ENCODE measurements at regions not wholly inside any gene's neighbourhood (a gene's known extent, or its start where the extent isn't known, plus 50 kb on each side); places are given as distances from the start of the nearest gene placed in this dataset.

- DNase-seq (ENCODE audit: low spot score), result no peak
- no peak for ATAC-seq (ENCODE audit: low FRiP score)
- TF ChIP-seq, protein P1, sequence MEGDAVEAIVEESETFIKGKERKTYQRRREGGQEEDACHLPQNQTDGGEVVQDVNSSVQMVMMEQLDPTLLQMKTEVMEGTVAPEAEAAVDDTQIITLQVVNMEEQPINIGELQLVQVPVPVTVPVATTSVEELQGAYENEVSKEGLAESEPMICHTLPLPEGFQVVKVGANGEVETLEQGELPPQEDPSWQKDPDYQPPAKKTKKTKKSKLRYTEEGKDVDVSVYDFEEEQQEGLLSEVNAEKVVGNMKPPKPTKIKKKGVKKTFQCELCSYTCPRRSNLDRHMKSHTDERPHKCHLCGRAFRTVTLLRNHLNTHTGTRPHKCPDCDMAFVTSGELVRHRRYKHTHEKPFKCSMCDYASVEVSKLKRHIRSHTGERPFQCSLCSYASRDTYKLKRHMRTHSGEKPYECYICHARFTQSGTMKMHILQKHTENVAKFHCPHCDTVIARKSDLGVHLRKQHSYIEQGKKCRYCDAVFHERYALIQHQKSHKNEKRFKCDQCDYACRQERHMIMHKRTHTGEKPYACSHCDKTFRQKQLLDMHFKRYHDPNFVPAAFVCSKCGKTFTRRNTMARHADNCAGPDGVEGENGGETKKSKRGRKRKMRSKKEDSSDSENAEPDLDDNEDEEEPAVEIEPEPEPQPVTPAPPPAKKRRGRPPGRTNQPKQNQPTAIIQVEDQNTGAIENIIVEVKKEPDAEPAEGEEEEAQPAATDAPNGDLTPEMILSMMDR (IDR thresholded peaks at IDR 0.05), result no peak
Observed at GRCh38 chr4:44086753-44087152, 361.9 kb downstream of the KCTD8 start.

DNA sequence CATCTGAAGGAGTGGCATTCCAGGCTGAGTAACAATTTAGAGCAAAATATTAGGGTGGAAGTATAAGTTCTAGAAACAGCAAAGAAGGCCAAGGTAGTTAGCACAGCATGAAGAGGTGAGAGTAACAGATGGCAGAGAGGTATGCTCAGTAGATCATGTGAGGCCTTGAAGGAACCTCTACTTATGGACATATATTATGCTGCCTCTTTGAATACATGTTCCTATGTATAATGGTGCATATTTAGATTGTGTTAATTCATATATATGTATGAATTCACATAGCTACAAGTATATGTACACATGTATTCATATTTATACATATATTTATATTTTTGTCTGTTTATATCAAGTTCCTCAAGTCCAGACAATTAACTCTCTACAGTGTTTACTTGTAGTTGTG, 355.2 kb downstream of the KCTD8 start:
- ATAC-seq (ENCODE audit: low FRiP score) (no peak), DNase-seq (ENCODE audit: low spot score) (no peak)
- TF ChIP-seq, protein P1 (IDR thresholded peaks at IDR 0.05), result no peak

- no peak for ATAC-seq (ENCODE audit: low FRiP score)
- no peak for DNase-seq (ENCODE audit: low spot score)
- TF ChIP-seq, protein P1 (IDR thresholded peaks at IDR 0.05), result no peak
Observed at GRCh38 chr4:44098973-44099372, 349.6 kb downstream of the KCTD8 start.

- no peak for ATAC-seq (ENCODE audit: low FRiP score)
- no peak for DNase-seq (ENCODE audit: low spot score)
- TF ChIP-seq, protein P1 (IDR thresholded peaks at IDR 0.05), result no peak
Observed at GRCh38 chr4:44100456-44100855, 348.2 kb downstream of the KCTD8 start.

DNA sequence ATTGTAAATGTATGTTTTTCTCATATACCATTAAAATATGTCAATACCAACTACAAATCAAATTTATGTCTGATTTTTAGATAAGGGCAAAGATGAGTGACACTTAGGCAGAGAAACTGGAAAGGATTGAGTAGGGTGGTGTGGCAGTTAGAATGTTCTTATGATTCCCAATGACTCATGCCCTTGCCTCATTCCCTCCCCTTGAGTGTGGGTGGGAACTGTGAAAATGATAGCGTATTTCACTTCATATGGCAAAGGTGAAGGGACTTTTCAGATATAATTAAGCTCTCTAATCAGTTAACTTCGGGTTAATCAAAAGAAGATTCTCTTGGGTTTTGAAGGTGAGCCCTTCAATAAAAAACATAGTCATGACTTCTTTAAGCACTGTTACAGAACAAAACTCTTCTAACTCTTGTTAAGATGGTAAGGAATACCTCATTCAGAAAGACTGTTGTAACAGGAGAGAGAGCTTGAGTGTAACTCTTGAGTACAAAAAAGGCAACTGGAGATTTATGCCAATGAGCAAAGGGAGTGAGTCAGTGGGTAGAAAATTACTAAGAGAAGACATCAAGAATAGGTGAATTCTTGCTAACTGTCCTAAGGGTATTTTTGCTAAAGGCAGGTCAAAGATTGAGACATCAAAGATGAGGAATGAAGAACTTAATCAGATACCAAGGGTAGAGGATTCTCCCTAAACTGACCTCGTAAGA, 329.5 kb downstream of the KCTD8 start:
- TF ChIP-seq, protein P1 (IDR thresholded peaks at IDR 0.05), result no peak
- ATAC-seq (ENCODE audit: low FRiP score) (no peak), DNase-seq (ENCODE audit: low spot score) (no peak)

DNA sequence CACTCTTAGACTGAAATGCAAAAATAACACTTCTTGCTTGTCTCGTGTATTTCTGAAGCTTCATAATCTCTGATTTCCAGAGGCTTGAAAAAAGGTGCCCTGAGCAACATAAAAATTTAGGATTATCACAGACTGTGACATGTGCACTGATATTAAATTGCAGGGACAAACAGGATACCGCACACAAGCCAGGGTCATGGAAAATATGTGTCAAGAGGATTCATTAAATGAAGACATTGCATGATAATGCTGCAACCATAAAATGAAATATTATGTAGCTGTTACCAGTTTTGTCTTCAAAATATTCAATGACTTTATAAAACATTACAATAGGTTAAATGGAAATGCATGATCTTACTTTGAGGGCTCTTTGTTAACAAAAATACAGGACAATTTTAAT, 328.0 kb downstream of the KCTD8 start:
- TF ChIP-seq, protein P1 (IDR thresholded peaks at IDR 0.05), result no peak
- DNase-seq (ENCODE audit: low spot score), result no peak
- no peak for ATAC-seq (ENCODE audit: low FRiP score)

DNA sequence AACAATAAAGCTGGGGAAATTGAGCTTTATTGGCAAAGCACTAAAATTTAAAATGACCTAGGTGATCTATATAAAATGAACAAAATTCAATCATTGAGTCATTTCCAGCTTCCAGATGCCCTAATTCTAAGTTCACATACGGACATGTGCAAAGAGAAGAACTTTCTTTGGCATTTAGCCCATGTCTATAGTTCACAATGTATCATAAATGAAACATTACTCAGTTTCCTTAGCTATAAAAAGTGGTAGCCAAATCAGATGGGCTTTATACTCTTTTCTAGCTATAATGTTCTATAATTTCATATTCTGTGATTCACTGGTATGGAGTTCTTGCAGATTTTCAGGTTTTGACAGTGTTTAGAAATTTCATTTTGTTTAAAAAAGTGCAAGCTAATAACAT, 327.4 kb downstream of the KCTD8 start:
- TF ChIP-seq, protein P1 (IDR thresholded peaks at IDR 0.05), result no peak
- ATAC-seq (ENCODE audit: low FRiP score), result no peak
- no peak for DNase-seq (ENCODE audit: low spot score)
